Daoy (cell line): ENCODE measurements at regions not wholly inside any gene's neighbourhood (a gene's known extent, or its start where the extent isn't known, plus 50 kb on each side); places are given as distances from the start of the nearest gene placed in this dataset.
A peak's percentile ranks its signal among the peaks of the same experiment; 100 is the strongest.
"Not testable (repeated sequence)": the region's sequence is repeated elsewhere in the genome, so short reads cannot be mapped to it uniquely, and the experiment has no call there.

Experiments used
- DNase-seq: peaks from one replicate; pipeline ENCODE4 v3.0.0-alpha.2; 2015; ENCODE audit warnings: low read depth

DNA sequence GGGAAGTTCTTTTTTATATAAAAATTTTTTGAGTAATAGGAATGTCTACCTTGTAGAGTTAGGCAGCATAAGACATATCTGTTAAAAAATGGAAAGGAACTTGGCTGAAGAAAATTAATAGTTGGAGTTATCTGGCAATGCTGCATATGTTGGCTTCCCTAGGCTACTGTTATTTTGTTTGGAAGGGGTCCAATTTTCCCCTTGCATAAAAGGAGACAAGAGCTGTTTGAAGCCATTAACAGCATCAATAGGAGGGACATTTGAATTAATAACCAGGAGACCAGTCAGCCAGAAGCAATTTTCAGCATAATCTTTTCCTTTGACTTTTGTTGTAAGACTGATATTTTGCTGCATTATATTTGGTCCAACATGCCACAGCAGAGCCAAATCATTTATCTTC is 80.9 kb upstream of the TAB2 start:
- peak; percentile 40 for DNase-seq

GRCh38 chr6:149237464-149237863 is 80.0 kb upstream of the TAB2 start:
- no peak for DNase-seq

- no peak for DNase-seq
Observed at GRCh38 chr6:149239573-149240209, 77.8 kb upstream of the TAB2 start.

DNA sequence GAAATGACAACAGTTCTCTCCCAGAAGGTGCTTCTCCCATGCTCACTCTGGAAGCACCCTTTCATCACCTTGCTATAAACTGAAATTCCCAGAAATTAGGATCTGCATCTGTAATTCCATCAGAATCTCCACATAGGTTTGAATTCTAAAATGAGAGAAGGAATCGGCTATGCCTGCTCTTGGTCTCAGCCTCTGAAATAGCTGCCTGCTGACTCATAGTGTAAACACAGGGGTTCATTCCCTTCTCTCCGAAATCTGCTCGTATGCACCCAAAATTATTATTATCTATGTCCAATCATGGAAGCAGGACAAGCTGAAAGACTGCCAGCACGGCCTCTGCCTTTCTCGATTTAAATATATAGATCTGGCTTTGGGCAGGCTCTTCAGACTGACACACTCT is 74.6 kb upstream of the TAB2 start:
- peak; percentile 36 for DNase-seq

DNA sequence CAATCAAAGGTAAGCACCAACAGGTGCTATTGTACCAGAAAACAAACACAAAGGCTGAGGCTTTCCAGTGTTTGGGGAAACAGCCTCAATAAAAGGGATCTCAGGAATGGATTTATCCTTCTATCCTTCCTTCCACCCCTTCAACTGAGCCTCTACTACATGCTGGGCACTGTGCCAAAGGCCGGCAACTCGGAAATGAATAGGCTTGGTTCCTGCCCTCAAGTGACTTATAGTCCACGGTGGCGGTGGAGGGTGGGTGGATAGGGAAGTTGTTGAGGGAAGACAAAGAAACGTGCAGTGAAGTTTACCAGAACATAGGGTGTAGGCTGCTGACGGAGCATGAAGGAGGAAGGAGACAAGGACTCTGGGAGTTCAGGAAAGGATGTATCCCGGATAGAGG is 73.4 kb upstream of the TAB2 start:
- DNase-seq = no peak

DNA sequence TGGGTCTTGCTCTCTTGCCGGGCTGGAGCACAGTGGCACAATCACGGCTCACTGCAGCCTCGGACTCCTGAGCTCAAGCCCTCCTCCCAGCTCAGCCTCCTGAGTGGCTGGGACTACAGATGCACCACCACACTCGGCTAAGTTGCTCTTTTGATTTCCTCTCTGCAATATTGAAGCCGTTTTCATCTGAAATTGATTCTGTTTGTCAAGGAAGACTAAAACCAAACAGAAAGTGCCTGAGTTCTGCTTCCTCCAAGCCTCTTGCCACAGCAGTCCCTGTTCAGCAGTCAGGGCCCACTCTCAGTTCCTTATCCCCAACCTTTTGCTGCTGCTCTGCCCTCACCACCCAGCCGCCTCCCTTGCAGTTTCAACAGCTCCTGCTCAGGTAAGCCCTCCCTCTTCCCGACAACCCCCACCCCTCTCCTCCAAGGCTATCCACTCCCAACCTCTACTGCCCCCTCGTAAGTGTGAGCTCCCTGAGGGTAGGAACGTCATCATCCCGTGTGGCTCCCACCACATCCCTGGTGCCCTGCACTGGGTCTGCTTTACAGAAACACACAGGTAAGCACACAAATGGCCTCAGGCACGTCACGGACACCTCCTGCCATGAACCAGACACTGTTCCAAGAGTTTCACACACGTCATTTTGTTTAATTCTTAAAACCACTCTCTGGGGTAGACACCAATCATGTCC is 70.7 kb upstream of the TAB2 start:
- no peak for DNase-seq

- no peak for DNase-seq
Observed at GRCh38 chr6:149247385-149247763, 70.1 kb upstream of the TAB2 start.

DNA sequence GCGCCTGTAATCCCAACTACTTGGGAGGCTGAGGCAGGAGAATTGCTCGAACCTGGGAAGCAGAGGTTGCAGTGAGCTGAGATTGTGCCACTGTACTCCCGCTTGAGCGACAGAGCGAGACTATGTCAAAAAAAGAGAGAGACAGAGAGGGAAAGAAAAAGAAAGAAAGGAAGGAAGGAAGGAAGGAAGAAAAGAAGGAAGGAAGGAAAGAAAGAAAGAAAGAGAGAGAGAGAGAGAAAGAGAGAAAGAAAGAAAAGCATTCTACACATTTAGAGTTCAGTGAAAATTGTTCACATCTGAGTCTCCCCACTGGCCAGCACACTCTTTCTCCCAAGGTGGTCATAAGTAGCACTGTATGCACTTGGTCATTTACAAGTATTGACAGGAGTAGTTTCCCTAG is 69.2 kb upstream of the TAB2 start:
- DNase-seq = not testable (repeated sequence)

DNA sequence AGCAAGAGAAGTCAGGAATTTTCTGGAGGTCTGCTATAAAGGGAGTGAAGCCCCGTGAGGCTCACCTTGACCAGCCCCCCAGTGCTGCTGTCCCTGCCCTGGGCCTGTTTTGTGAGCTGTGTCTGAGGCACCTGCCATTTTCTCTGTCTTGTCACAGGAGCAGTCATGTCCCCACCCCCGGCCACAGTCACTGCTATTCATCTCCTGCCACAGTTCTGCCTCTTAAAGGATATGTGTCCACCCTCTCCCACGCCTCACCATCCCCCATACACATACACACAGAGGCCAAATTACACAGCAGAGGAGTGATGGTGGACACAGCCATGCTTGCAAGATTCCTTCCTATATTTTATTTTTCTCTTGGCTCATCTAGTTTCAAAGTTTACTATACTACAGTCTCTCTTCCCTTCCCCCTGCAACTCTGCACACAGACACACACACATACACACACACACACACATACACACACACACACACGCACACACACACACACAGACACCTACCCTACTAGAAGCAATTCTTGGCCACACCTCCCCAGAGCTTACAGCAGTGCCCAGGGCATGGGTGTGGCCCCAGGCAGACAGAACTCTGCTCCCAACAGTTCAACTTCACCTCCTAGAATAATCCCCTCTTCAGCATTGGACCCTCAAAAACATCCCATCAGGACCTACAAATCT is 68.7 kb upstream of the TAB2 start:
- DNase-seq = peak; percentile 31

DNA sequence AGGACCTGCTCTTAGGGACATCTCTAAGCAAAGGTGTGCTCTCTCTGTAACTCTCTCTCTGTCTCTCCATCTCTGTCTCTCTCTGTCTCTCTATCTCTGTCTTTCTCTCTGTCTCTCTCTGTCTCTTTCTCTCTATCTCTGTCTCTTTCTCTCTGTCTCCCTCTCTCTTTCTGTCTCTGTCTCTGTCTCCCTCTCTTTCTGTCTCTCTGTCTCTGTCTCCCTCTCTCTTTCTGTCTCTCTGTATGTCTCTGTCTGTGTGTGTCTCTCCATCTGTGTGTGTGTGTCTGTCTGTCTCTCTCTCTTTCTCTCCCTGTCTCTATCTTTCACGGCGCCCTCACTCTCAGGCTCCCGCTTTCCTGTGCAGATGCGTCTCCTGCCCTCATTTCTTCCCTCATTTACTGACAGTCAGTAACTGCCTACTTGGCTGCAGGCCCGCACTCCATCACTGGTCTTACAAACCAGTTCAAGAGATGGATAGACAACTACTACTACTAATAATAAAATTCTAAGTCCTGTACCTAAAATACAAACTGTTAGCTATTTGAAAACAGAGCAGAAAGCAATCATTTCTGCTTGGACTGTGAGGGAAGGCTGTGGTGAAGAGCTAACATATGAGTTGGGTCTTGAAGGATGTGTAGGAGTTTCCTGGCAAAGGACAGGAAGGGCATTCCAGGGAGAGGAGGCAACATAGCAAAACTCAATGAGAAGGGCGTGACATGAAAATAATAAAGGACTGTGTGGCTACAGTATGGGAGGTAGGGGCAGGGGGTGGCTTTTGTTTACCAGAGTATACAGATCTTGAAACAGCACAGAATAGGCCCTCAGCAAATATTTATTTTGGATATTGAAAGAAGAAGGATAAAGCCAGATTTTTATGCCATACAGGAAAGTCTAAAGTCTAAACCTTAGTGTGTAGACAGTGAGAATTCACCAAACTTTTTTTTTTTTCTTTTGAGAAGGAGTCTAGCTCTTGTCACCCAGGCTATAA is 67.8 kb upstream of the TAB2 start:
- peak; percentile 63 for DNase-seq

DNA sequence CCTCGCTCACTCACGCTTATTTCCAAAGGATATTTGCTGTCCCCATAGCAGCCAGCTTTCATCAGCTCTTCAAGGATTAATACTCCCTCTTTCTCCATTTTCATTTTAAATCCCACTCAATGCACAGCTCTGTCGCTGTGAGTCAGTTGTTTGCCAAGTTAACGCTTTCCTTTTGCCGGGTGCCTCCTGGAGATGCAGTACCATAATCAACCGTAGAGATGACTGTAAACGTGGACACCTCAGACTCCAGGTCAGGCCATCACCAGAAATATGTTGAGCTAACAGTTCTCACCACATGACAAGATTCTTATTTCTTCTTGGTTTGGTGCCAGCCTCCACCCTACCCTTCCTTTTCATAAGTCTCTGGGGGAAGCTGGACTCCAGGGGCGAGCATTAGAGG is 66.6 kb upstream of the TAB2 start:
- DNase-seq = no peak

DNA sequence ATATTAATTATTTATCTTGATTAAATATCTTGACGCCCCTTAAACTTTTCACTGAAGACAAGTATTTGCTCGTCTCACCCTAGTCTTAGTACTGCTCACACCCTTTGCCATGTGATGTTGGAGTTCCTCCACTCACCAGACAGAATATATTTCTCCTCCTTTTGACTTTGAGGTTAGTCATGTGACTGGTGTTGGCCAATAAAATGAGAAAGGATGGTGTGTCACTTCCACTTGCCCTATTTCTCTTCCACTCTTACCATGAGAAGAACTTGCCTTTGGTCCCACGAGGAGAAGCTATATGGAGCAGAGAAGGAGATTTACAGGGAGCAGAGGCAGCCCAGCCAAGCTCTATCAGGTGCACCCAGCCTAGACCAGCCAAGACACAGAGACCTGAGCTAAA is 64.9 kb upstream of the TAB2 start:
- DNase-seq = no peak

- no peak for DNase-seq
Observed at GRCh38 chr6:149254253-149254652, 63.3 kb upstream of the TAB2 start.

- DNase-seq = no peak
Observed at GRCh38 chr6:149259753-149260152, 57.8 kb upstream of the TAB2 start.

- no peak for DNase-seq
Observed at GRCh38 chr6:149260214-149260874, 57.2 kb upstream of the TAB2 start.

- no peak for DNase-seq
Observed at GRCh38 chr6:149261364-149262040, 56.0 kb upstream of the TAB2 start.

- no peak for DNase-seq
Observed at GRCh38 chr6:149263321-149263720, 54.2 kb upstream of the TAB2 start.

DNA sequence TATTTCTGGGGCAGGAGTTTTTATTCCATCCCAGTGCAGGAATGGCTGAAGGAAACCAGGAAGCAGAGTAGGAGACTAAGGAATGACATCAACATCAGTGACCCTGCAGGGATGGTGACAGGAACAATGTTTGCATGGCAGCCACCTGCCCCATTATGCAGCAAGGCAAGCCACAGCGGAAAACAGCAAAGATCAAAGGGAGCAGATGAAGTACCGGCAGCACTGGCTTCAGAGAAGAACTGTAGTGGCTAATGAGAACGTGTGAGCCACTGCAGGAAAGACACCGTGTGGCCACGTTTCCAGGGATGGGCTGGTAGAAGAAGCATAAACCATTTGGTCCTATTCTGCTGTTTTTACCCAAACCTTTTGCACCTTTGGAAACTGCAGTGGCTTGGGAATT is 52.9 kb upstream of the TAB2 start:
- DNase-seq = no peak

DNA sequence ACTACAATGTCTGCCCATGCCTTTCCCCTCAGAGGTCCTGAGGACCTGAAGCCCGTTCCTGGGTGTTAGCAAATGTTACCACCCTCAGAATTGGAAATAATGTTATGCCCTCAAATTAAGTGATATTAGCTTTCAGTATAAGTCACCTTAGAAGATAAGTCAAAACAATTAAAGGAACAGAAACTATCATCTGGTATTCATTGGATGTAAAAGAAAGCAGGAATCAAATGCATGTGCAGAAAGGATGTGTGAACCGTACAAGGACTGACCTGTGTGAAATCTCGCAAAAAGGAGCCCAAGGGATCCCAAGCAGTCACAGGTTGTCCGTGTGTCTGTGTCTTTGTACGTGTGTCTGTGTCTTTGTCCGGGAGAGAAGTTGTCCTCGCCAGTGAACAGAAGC is 51.6 kb upstream of the TAB2 start:
- DNase-seq = no peak

- no peak for DNase-seq
Observed at GRCh38 chr6:149266659-149267058, 50.9 kb upstream of the TAB2 start.

- DNase-seq = no peak
Observed at GRCh38 chr6:149267072-149267471, 50.4 kb upstream of the TAB2 start.
